Endothelial cell of umbilical vein (primary cell): ENCODE measurements at regions not wholly inside any gene's neighbourhood (a gene's known extent, or its start where the extent isn't known, plus 50 kb on each side); places are given as distances from the start of the nearest gene placed in this dataset.

ENCODE experiments used
- BruUV-seq: library from RNA; stranded (reverse); fragments of 400-500 nt; replicated peaks from 2 replicates; lab custom pipeline; 2021; lab: Mats Ljungman, UMichigan
- CTCF ChIA-PET: fragments of 300-600, 350-600 bp; sonication (Branson Sonifier 250); formaldehyde crosslinking; loops from one replicate; lab custom pipeline; 2021; ENCODE audit warnings: antibody characterized with exemption, inconsistent platforms; lab: Charles Lee
- POLR2A ChIA-PET: fragments of 300-600, 350-600 bp; sonication (Branson Sonifier 250); formaldehyde crosslinking; loops from one replicate; lab custom pipeline; 2021; ENCODE audit warnings: antibody characterized with exemption, inconsistent platforms; lab: Charles Lee
- DNase-seq: peaks from one replicate; pipeline ENCODE4 v3.0.0-alpha.2; 2011; ENCODE audit warnings: low read depth, low spot score
- FAIRE-seq: peaks from 2 replicates; lab custom pipeline; 2011; peaks lifted over from hg19 to GRCh38; lab: Jason Lieb, UNC
- H2AFZ ChIP-seq: 2 replicates; pipeline ENCODE4 v1.6.0; 2012; ENCODE audit warnings: low read depth, low read length, control low read depth, inconsistent platforms
- H3K27ac ChIP-seq: 2 replicates; pipeline ENCODE4 v1.5.1; 2011; ENCODE audit warnings: low read depth, mild to moderate bottlenecking, control low read depth, low read length, moderate library complexity; ENCODE audit not compliant: insufficient read depth
- H3K27me3 ChIP-seq, 2 experiments: 2 replicates each; pipeline versions ENCODE4 v1.6.0 to v1.6.1; 2011; ENCODE audit warnings: low read length in 2 of 2, mixed read lengths in 1 of 2; ENCODE audit not compliant: control insufficient read depth in 2 of 2, insufficient read depth in 2 of 2
- H3K36me3 ChIP-seq, 2 experiments: 2 replicates in 1 of 2; 3 replicates in 1 of 2; pipeline ENCODE4 v1.5.1; 2011; ENCODE audit warnings: low read length in 2 of 2, mild to moderate bottlenecking in 1 of 2, moderate library complexity in 1 of 2; ENCODE audit not compliant: control insufficient read depth in 2 of 2, insufficient read depth in 2 of 2; ENCODE audit errors: extremely low read depth in 1 of 2
- H3K4me1 ChIP-seq: 3 replicates; pipeline ENCODE4 v1.5.1; 2011; ENCODE audit warnings: mild to moderate bottlenecking, low read length; ENCODE audit not compliant: control insufficient read depth, insufficient read depth; ENCODE audit errors: extremely low read depth
- H3K4me2 ChIP-seq: 2 replicates; pipeline ENCODE4 v1.6.1; 2011; ENCODE audit warnings: low read length, control low read depth, mixed read lengths; ENCODE audit not compliant: insufficient read depth
- H3K4me3 ChIP-seq, 3 experiments: fragments of 200-600 bp in 1 of 3; sonication (generic), shearing (Covaris generic) in 1 of 3; replicated peaks in 1 of 3; 2 replicates each; pipeline ENCODE4 v1.5.1; 2011 to 2016; ENCODE audit warnings: control low read depth in 3 of 3, low read length in 3 of 3, mild to moderate bottlenecking in 2 of 3, inconsistent platforms in 1 of 3, low read depth in 1 of 3, moderate library complexity in 1 of 3; ENCODE audit not compliant: insufficient read depth in 1 of 3
- H3K79me2 ChIP-seq: 2 replicates; pipeline ENCODE4 v1.6.0; 2012; ENCODE audit warnings: low read length, inconsistent platforms; ENCODE audit not compliant: control insufficient read depth, insufficient read depth
- H3K9ac ChIP-seq: replicated peaks from 2 replicates; pipeline ENCODE3; 2011; ENCODE audit warnings: low read length, control low read depth; ENCODE audit not compliant: insufficient read depth; ENCODE audit errors: extremely low read depth
- H3K9me1 ChIP-seq: replicated peaks from 3 replicates; pipeline ENCODE4 v1.6.0; 2011; ENCODE audit warnings: mild to moderate bottlenecking, low read length; ENCODE audit not compliant: control insufficient read depth, insufficient read depth; ENCODE audit errors: extremely low read depth
- H3K9me3 ChIP-seq: replicated peaks from 2 replicates; pipeline ENCODE4 v1.5.1; 2012; ENCODE audit warnings: low read length, inconsistent platforms; ENCODE audit not compliant: control insufficient read depth, insufficient read depth
- H4K20me1 ChIP-seq: replicated peaks from 2 replicates; pipeline ENCODE3; 2011; ENCODE audit warnings: mild to moderate bottlenecking, low read length; ENCODE audit not compliant: control insufficient read depth, insufficient read depth; ENCODE audit errors: extremely low read depth
- EZH2 ChIP-seq: IDR thresholded peaks from 2 replicates; pipeline ENCODE4 v1.6.1; 2012; ENCODE audit warnings: borderline replicate concordance, low read depth, mild to moderate bottlenecking, moderate library complexity, low read length, inconsistent platforms; ENCODE audit not compliant: severe bottlenecking
- FOS ChIP-seq: IDR thresholded peaks from 2 replicates; pipeline ENCODE4 v1.6.1; 2011; ENCODE audit warnings: mild to moderate bottlenecking, low read length, moderate library complexity, borderline replicate concordance; ENCODE audit not compliant: insufficient read depth
- GATA2 ChIP-seq: IDR thresholded peaks from 2 replicates; pipeline ENCODE4 v1.7.0; 2011; ENCODE audit warnings: low read depth, mild to moderate bottlenecking, moderate library complexity, mixed read lengths, low read length; ENCODE audit not compliant: insufficient read length, insufficient read depth
- JUN ChIP-seq: IDR thresholded peaks from 2 replicates; pipeline ENCODE4 v1.6.1; 2011; ENCODE audit warnings: borderline replicate concordance, low read depth; ENCODE audit not compliant: insufficient read length, insufficient read depth
- MYC ChIP-seq: IDR thresholded peaks from one replicate; pipeline ENCODE4 v1.6.1; 2011; ENCODE audit warnings: mild to moderate bottlenecking, low read depth, low read length
- POLR2A ChIP-seq: IDR thresholded peaks from 2 replicates; pipeline ENCODE4 v1.6.1; 2012; ENCODE audit warnings: low read depth, mild to moderate bottlenecking, control low read depth, low read length
- POLR2AphosphoS5 ChIP-seq: IDR thresholded peaks from 2 replicates; pipeline ENCODE4 v1.6.1; 2012; ENCODE audit warnings: low read depth, mild to moderate bottlenecking, control low read depth, low read length, moderate library complexity; ENCODE audit not compliant: insufficient read depth
- dilution Hi-C: fragments of 300-500 bp; cut with MboI; formaldehyde crosslinking; loops from one replicate; pipeline ENCODE4 v1.15.0; 2019; ENCODE audit warnings: low sequenced_read_pairs; ENCODE audit not compliant: extremely low pct_ligation_motif_present
- intact Hi-C: fragments of 100-400 bp; cut with micrococcal nuclease; formaldehyde crosslinking; loops from one replicate; pipeline ENCODE4 v1.10.0; 2022
- TF ChIP-seq, protein P1 (sequence below): IDR thresholded peaks from 2 replicates; pipeline ENCODE4 v1.6.1; 2011; ENCODE audit not compliant: insufficient read depth, insufficient read length
- TF ChIP-seq, protein P2 (sequence below), 2 donors: IDR thresholded peaks; 1 replicate in 1 of 2; 2 replicates in 1 of 2; pipeline ENCODE4 v1.5.1; 2011; ENCODE audit warnings: low read length in 2 of 2, mild to moderate bottlenecking in 2 of 2, moderate library complexity in 2 of 2, control low read depth in 1 of 2, inconsistent platforms in 1 of 2, low read depth in 1 of 2; ENCODE audit not compliant: insufficient read depth in 1 of 2; ENCODE audit errors: extremely low read depth in 1 of 2

DNA sequence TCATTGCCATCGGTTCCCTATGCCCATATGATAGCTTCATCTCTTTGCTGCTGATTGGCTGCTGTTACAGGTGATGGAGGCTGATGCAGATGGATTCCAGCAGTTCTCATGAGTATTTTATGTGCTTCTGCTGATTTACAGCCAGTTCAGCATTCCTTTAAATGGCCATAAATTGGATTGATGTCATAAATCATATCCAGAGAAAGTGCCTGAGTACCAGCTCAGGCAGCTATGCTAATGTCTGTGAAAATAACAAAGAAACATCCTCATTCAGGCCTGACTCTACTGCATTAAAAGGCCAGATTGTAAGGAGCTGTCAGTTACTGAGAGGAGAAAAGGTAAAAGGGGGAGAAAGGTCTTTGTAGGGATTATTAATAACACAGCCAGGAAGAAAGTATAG is 756.8 kb downstream of the IGSF11 start:
- Histone ChIP-seq H3K27me3 (no peaks in the 10 kb centered on the region), H3K4me2 (no peak overlapping the region), H3K9me3 (peaks cover 2% of the 10 kb centered on the region), H3K9me1 (no peaks in the 10 kb centered on the region), H3K9ac (no peak overlapping the region), H3K27ac (no peak overlapping the region), H3K79me2 (no peaks in the 10 kb centered on the region), H3K4me3 (no peak overlapping the region), H4K20me1 (no peaks in the 10 kb centered on the region), H2AFZ (no peak overlapping the region), H3K36me3 (no peaks in the 10 kb centered on the region), H3K4me1 (no peaks in the 10 kb centered on the region)
- FAIRE-seq (no peak), DNase-seq (no peak)
- dilution Hi-C loops (no loop called here), intact Hi-C loops (no loop called here)
- BruUV-seq, result no TSS peak
- ChIA-PET POLR2A (no interaction called here), CTCF (interaction anchor here (1.0 kb wide), 1 partner anchor 1507 kb away, joined by 4 read pairs; no protein-coding TSS in a partner anchor)
- TF ChIP-seq, protein P1, sequence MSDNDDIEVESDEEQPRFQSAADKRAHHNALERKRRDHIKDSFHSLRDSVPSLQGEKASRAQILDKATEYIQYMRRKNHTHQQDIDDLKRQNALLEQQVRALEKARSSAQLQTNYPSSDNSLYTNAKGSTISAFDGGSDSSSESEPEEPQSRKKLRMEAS, result no peak
- TF ChIP-seq POLR2A (no peak), POLR2AphosphoS5 (no peak), GATA2 (no peak), EZH2 (no peak), JUN (no peak), MYC (no peak), FOS (no peak)
- TF ChIP-seq, protein P2, sequence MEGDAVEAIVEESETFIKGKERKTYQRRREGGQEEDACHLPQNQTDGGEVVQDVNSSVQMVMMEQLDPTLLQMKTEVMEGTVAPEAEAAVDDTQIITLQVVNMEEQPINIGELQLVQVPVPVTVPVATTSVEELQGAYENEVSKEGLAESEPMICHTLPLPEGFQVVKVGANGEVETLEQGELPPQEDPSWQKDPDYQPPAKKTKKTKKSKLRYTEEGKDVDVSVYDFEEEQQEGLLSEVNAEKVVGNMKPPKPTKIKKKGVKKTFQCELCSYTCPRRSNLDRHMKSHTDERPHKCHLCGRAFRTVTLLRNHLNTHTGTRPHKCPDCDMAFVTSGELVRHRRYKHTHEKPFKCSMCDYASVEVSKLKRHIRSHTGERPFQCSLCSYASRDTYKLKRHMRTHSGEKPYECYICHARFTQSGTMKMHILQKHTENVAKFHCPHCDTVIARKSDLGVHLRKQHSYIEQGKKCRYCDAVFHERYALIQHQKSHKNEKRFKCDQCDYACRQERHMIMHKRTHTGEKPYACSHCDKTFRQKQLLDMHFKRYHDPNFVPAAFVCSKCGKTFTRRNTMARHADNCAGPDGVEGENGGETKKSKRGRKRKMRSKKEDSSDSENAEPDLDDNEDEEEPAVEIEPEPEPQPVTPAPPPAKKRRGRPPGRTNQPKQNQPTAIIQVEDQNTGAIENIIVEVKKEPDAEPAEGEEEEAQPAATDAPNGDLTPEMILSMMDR (IDR thresholded peaks at IDR 0.05; ENCODE audit: extremely low read depth in 1 of 2, insufficient read depth in 1 of 2, low read depth in 1 of 2, low read length in 2 of 2), result no peak
